ENCODE measurements at regions not wholly inside any gene's neighbourhood (a gene's known extent, or its start where the extent isn't known, plus 50 kb on each side); places are given as distances from the start of the nearest gene placed in this dataset.

DNA sequence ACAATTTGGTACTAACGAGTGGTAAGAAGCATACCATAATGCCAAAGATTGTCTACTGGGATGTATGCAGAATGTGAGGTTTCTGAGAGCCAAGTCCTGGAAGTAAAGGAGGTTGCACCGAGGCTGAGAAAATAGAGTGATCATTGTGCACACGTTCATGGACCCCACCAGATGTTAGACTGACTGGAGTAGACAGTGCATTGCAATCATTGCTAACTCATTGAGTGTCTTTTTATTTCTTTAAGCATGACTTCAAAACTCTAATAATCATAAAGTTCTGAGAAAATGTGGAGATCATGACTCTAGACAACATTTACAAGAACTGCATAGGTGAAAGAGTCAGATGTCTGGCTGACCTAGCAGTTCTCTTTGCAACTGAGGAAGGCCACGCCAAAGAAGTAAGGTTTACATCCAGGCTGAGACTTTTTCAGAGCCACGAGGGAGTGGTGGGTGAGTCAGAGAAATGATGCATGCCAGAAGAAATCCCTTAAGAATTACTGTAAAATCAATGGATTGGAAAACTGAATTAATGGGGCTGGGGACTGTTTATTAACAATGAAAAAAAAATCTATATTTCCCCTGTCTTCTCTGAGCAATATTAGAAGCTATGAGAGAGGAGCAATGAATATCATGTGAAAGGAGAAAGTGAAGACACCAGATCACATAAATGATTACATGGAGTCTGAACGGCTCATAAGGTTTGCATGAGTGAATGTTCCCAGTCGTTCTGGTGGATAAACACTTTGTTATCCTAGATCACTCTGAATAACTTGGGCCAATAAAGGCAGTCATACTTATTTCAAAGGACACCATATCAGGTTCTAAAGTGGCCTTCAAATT lies 76.0 kb upstream of the SLC25A26 start:
- TF ChIP-seq POLR2AphosphoS5 (IDR thresholded peaks at IDR 0.05; ENCODE audit: low read depth, low read length) (no peak), TAF1 (IDR thresholded peaks at IDR 0.05; ENCODE audit: borderline replicate concordance, low read depth, low read length) (no peak), POLR2A (IDR thresholded peaks at IDR 0.05; ENCODE audit: low read depth, low read length) (no peak)
- DNase-seq (ENCODE audit: insufficient read length): no peak
- no peak for FAIRE-seq

DNA sequence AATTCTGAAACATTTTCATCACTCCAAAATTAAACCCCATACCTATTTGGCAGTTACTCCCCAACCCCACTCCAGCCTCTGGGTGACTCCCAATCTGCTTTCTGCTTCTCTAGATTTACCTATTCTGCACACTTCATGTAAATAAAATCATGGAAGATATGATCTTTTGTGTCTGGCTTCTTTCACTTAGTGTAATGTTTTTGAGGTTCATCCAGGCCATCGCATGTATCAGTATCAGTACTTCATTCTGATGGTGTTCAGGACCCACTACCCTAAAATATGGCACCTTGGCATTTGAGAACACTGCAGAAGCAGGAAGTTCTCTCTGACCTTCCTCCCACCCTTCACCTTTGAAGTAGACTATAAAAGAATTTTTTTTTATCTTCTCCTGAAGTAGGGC lies 78.7 kb upstream of the SLC25A26 start:
- TF ChIP-seq POLR2AphosphoS5 (IDR thresholded peaks at IDR 0.05; ENCODE audit: low read depth, low read length) (no peak), POLR2A (IDR thresholded peaks at IDR 0.05; ENCODE audit: low read depth, low read length) (no peak), TAF1 (IDR thresholded peaks at IDR 0.05; ENCODE audit: borderline replicate concordance, low read depth, low read length) (no peak)
- no peak for FAIRE-seq
- no peak for DNase-seq (ENCODE audit: insufficient read length)

DNA sequence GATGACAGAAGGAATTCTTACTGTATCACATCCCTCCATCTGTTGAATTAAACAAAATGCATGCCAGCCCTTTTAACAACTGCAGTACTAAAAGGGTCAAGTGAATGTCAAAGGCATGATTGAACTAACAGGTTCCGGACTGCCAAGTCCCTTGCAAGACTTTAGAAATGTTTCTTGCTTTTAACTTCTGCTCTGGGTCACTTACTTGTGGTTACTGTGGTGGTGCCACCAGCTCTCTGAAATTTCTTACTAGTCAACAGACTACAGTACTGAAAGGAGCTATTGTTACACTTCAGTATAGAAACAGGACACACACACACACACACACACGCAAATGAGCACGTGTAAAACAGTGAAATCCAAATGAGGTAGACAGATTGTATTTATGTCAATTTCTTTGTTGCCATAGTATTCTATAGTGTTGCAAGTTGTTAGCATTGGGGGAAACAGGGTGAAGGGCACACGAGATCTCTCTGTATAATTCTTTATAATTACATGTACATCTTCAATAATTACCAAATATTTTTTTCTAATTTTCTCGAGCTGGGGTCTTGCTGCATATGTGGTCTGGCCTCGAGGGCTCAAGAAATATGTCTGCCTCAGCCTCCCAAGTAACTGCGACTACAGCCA lies 79.9 kb upstream of the SLC25A26 start:
- TF ChIP-seq POLR2AphosphoS5 (IDR thresholded peaks at IDR 0.05; ENCODE audit: low read depth, low read length) (no peak), POLR2A (IDR thresholded peaks at IDR 0.05; ENCODE audit: low read depth, low read length) (no peak), TAF1 (IDR thresholded peaks at IDR 0.05; ENCODE audit: borderline replicate concordance, low read depth, low read length) (no peak)
- DNase-seq (ENCODE audit: insufficient read length) (no peak), FAIRE-seq (no peak)

DNA sequence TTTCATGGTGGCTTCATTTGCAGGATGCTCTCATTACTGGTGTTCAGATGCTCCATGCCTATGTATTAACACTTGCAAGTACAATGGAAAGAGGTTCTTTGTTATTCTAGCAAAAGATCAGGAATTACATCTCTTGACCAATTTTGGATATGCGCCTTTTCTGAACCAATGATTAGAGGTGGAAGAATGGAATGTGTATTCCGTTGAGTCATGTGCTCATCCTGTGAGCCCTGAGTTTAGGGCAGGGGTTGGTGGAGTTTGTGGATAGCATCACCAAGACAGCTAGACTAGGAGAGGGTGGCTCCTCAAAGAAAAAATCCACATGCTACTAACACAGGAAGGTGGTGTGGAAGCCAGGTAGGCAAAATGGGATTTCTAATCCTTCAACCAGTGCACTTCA lies 80.7 kb upstream of the SLC25A26 start:
- FAIRE-seq (no peak), DNase-seq (ENCODE audit: insufficient read length) (no peak)
- no peak for TF ChIP-seq POLR2AphosphoS5 (IDR thresholded peaks at IDR 0.05; ENCODE audit: low read depth, low read length)
- TF ChIP-seq TAF1 (IDR thresholded peaks at IDR 0.05; ENCODE audit: borderline replicate concordance, low read depth, low read length): no peak
- no peak for TF ChIP-seq POLR2A (IDR thresholded peaks at IDR 0.05; ENCODE audit: low read depth, low read length)

DNA sequence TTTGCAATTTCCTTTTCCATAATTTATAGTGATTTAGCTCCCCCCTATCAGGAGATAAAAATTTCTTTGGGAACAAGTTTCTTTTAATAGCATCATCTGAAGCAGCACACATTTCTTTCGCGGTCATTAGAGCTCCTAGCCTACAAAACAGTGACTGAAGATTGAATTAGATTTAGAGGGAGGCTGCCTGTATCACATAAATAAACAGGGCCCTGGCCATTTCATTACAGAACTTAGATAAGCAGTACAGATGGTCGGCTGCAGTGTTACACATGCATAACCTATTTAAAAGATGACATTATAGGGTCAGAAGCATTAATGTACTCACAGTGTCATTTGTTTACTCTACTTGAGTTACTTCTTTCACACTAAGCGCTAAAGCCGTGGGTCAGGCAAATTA lies 81.4 kb upstream of the SLC25A26 start:
- TF ChIP-seq POLR2AphosphoS5 (IDR thresholded peaks at IDR 0.05; ENCODE audit: low read depth, low read length) (no peak), POLR2A (IDR thresholded peaks at IDR 0.05; ENCODE audit: low read depth, low read length) (no peak), TAF1 (IDR thresholded peaks at IDR 0.05; ENCODE audit: borderline replicate concordance, low read depth, low read length) (no peak)
- DNase-seq (ENCODE audit: insufficient read length) (no peak), FAIRE-seq (no peak)

DNA sequence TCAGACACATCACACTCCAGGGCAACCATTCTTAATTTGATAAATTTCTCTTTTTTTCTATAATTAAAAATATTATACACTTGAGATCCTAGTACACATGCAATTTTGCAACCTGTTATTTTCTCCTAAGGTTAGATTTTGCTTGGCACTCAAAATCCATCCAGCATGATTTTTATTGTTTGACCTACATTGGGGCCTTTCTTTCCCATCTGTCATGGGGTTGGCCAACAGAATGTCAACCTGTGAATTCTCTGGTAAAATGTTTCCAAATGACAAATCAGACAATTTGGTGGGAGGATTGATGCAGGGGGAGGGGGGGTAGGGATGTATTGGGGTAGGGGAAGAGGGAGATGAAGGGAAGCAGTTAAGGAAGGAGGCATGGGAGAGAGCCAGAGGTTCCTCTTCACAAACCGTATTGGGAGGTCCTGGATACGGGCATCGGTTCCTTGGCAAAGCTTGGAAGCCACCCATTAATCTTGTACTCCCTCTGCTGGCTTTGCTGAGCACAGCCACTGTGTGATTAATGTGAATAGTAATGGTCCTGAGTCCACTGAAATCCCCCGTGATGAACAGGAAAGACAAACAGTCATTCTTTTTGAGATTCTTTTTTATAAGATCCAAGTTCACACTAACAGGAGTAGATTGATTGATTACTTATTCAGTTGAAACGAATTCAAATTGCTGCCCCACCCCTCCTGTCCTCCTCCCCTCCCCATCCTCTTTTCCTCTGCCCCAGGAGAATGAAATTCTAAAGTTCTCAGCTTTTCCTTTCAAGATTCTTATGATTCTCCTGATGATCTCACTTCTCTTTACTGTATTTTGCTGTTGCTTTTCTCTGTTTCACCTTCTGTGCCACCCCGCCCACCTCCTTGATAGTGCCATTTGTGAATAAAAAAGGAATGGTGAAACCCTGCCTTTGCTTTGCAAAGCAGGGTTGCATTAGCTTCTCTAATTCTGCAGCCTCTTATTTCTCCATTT lies 82.2 kb upstream of the SLC25A26 start:
- TF ChIP-seq POLR2A (IDR thresholded peaks at IDR 0.05; ENCODE audit: low read depth, low read length) (no peak), TAF1 (IDR thresholded peaks at IDR 0.05; ENCODE audit: borderline replicate concordance, low read depth, low read length) (no peak), POLR2AphosphoS5 (IDR thresholded peaks at IDR 0.05; ENCODE audit: low read depth, low read length) (no peak)
- no peak for FAIRE-seq
- DNase-seq (ENCODE audit: insufficient read length): no peak

DNA sequence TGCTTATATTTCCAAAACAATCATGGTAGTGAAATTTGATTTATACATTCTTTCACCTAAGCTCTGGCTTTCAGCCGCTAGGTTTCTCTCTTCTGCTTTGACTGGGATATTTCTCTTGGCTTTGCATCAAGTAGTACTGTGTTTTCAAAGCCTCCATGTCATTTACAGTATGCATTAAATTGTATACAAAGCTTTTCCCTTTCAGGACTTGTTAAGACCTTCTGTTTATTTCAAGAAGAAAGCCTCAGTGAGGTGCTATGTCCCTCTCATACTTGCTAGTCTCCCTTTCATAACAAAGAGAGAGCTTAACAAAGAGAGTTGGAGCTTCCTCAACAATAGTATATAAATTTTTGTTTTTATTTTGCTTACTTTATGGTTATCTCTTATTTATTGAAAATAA lies 84.2 kb upstream of the SLC25A26 start:
- no peak for DNase-seq (ENCODE audit: insufficient read length)
- TF ChIP-seq POLR2AphosphoS5 (IDR thresholded peaks at IDR 0.05; ENCODE audit: low read depth, low read length) (no peak), TAF1 (IDR thresholded peaks at IDR 0.05; ENCODE audit: borderline replicate concordance, low read depth, low read length) (no peak), POLR2A (IDR thresholded peaks at IDR 0.05; ENCODE audit: low read depth, low read length) (no peak)
- FAIRE-seq: no peak

DNA sequence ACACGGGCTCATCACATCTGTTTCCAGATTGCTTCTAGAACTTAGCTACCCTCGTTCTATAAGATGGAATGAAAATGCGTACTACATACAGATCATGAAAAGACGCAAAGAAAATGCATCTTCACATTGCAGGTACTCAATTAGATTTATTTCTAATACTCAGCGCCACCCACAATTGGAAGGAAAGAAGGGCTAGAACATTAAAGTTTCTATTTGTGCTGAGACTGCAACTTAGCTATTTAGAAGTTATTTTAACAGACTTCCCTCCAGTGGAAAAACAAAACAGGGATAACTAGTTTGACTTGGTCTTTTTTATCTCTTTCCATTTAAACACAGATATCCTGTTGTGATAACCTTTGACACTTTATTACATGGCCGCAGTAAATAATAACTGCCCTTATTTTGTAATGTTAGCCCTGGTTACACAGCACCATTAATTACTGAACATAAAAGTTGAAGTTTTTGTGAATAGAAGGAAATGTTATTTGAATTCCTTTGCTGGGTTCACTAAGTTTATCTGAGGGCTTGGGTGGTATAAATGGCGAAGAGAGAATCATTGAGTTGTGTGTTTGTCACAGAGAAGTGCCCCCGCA lies 86.9 kb upstream of the SLC25A26 start:
- FAIRE-seq: no peak
- no peak for TF ChIP-seq POLR2AphosphoS5 (IDR thresholded peaks at IDR 0.05; ENCODE audit: low read depth, low read length)
- no peak for TF ChIP-seq POLR2A (IDR thresholded peaks at IDR 0.05; ENCODE audit: low read depth, low read length)
- no peak for TF ChIP-seq TAF1 (IDR thresholded peaks at IDR 0.05; ENCODE audit: borderline replicate concordance, low read depth, low read length)
- no peak for DNase-seq (ENCODE audit: insufficient read length)

DNA sequence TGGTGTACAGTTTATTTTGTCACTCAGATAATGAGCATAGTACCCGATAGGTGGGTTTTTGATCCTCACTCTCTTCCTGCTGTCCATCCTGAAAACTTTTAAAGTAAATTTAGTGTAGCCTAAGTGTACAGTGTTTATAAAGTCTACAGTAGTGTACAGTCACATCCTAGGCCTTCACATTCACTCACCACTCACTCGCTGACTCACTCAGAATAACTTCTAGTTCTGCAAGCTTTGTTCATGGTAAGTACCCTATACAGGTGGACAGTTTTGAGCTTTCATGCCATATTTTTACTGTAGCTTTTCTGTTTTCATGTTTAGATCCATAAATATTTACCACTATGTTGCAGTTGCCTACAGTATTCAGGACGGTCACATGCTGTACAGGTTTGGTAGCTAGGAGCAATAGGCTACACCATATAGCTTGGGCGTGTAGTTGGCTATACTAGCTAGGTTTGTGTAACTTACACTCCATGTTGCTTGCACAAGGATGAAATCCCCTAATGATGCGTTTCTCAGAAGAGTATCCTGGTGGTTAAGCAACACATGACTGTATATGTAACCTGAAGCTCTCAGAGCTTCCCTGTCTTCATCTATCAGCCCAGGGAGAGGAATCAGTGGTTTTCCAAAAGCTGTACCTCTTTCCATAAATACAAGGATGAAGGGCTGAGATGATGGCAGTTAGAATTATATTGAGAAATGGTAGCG lies 87.6 kb upstream of the SLC25A26 start:
- DNase-seq (ENCODE audit: insufficient read length) (no peak), FAIRE-seq (no peak)
- no peak for TF ChIP-seq POLR2AphosphoS5 (IDR thresholded peaks at IDR 0.05; ENCODE audit: low read depth, low read length)

DNA sequence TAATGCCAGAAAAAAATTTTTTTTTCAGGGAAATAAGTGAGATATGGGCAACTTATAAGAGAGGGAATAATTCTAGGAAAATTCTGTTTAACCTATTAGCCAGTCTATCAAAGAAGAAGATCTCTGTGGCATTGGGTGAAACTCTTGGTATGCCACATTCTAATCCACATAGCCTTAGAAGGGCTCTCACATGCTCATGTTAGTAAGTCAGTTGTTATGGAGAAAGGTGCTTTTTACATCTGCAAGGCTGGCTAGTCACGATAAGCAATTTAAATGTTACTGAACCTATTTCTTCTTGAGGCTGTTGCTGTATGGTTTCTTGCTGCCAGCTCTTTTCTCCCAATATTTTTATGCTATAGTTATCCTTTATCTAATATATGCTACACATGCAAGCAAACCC lies 89.9 kb upstream of the MAGI1 start:
- TF ChIP-seq POLR2AphosphoS5 (IDR thresholded peaks at IDR 0.05; ENCODE audit: low read depth, low read length) (no peak), POLR2A (IDR thresholded peaks at IDR 0.05; ENCODE audit: low read depth, low read length) (no peak), TAF1 (IDR thresholded peaks at IDR 0.05; ENCODE audit: borderline replicate concordance, low read depth, low read length) (no peak)
- DNase-seq (ENCODE audit: insufficient read length) (no peak), FAIRE-seq (no peak)
